Fibroblast of villous mesenchyme (primary cell): ENCODE measurements at regions not wholly inside any gene's neighbourhood (a gene's known extent, or its start where the extent isn't known, plus 50 kb on each side); places are given as distances from the start of the nearest gene placed in this dataset.

Experiments used
- DNase-seq: peaks from one replicate; pipeline ENCODE4 v3.0.0-alpha.2; 2010; ENCODE audit warnings: low read depth
- H3K4me3 ChIP-seq: 2 replicates; pipeline ENCODE4 v1.5.1; 2011; ENCODE audit warnings: low read depth, mild to moderate bottlenecking, low read length
- TF ChIP-seq, protein P1 (sequence below): IDR thresholded peaks from 2 replicates; pipeline ENCODE4 v1.5.1; 2012; ENCODE audit warnings: low read depth, mild to moderate bottlenecking, low read length; ENCODE audit not compliant: insufficient read depth

- TF ChIP-seq, protein P1, sequence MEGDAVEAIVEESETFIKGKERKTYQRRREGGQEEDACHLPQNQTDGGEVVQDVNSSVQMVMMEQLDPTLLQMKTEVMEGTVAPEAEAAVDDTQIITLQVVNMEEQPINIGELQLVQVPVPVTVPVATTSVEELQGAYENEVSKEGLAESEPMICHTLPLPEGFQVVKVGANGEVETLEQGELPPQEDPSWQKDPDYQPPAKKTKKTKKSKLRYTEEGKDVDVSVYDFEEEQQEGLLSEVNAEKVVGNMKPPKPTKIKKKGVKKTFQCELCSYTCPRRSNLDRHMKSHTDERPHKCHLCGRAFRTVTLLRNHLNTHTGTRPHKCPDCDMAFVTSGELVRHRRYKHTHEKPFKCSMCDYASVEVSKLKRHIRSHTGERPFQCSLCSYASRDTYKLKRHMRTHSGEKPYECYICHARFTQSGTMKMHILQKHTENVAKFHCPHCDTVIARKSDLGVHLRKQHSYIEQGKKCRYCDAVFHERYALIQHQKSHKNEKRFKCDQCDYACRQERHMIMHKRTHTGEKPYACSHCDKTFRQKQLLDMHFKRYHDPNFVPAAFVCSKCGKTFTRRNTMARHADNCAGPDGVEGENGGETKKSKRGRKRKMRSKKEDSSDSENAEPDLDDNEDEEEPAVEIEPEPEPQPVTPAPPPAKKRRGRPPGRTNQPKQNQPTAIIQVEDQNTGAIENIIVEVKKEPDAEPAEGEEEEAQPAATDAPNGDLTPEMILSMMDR = no peak
- H3K4me3 ChIP-seq = no peak overlapping the region
- DNase-seq = no peak
These were observed 330.7 kb downstream of the PCDH20 start for GRCh38 chr13:61084988-61085387.

GRCh38 chr13:61078976-61079770, 336.5 kb downstream of the PCDH20 start:
- DNase-seq = no peak
- TF ChIP-seq, protein P1 = no peak
- no peak overlapping the region for H3K4me3 ChIP-seq

- DNase-seq = no peak
- no peak overlapping the region for H3K4me3 ChIP-seq
- TF ChIP-seq, protein P1 = no peak
These were observed 363.5 kb downstream of the PCDH20 start for GRCh38 chr13:61052175-61052574.

DNA sequence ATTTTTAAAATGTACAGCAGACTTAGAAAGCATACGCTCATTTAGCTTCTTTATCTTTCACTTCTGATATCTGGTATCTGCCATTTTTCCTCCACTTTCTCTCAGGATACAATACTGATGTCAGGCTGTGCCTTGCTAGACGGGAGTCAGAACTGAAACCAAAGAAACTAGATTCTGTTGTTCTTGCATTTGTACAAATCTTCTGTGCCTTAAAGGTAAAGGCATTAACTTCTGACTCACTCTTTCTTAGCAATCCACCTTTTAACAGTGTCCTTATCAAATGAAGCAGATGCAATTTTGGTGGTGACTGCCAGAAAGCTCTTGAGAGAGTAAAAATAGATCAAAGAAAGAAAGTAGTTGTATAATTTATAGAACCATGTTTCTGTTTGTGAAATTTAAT, 370.4 kb downstream of the PCDH20 start:
- DNase-seq = no peak
- no peak overlapping the region for H3K4me3 ChIP-seq
- TF ChIP-seq, protein P1 = no peak

- TF ChIP-seq, protein P1 = no peak
- DNase-seq = no peak
- no peak overlapping the region for H3K4me3 ChIP-seq
These were observed 375.5 kb downstream of the PCDH20 start for GRCh38 chr13:61040181-61040580.

- no peak for DNase-seq
- no peak overlapping the region for H3K4me3 ChIP-seq
- TF ChIP-seq, protein P1 = no peak
These were observed 376.3 kb downstream of the PCDH20 start for GRCh38 chr13:61039302-61039701.

GRCh38 chr13:61036715-61037114, 378.9 kb downstream of the PCDH20 start:
- TF ChIP-seq, protein P1 = no peak
- DNase-seq = no peak
- no peak overlapping the region for H3K4me3 ChIP-seq
